Tibial nerve (tissue), 4 donors: ENCODE measurements at regions not wholly inside any gene's neighbourhood (a gene's known extent, or its start where the extent isn't known, plus 50 kb on each side); places are given as distances from the start of the nearest gene placed in this dataset.

Source experiments
- EP300 ChIP-seq, 2 donors: sonication (generic); formaldehyde crosslinking; IDR thresholded peaks; one replicate each; pipeline ENCODE4 v1.6.1; 2017; ENCODE audit warnings: antibody characterized with exemption in 2 of 2, mild to moderate bottlenecking in 1 of 2
- POLR2A ChIP-seq, 2 donors: fragments of 450-650 bp; IDR thresholded peaks; one replicate each; pipeline ENCODE4 v1.6.1; 2017; ENCODE audit warnings: antibody characterized with exemption in 2 of 2, mild to moderate bottlenecking in 2 of 2, moderate library complexity in 2 of 2
- TF ChIP-seq, protein P1 (sequence below), 5 experiments: fragments of 200-600 bp in 3 of 5; fragments of 450-650 bp in 2 of 5; sonication (generic) in 3 of 5; IDR thresholded peaks; one replicate each; pipeline ENCODE4 v1.5.1; 2016 to 2019; ENCODE audit warnings: antibody characterized with exemption in 5 of 5, mild to moderate bottlenecking in 3 of 5, moderate library complexity in 2 of 5

DNA sequence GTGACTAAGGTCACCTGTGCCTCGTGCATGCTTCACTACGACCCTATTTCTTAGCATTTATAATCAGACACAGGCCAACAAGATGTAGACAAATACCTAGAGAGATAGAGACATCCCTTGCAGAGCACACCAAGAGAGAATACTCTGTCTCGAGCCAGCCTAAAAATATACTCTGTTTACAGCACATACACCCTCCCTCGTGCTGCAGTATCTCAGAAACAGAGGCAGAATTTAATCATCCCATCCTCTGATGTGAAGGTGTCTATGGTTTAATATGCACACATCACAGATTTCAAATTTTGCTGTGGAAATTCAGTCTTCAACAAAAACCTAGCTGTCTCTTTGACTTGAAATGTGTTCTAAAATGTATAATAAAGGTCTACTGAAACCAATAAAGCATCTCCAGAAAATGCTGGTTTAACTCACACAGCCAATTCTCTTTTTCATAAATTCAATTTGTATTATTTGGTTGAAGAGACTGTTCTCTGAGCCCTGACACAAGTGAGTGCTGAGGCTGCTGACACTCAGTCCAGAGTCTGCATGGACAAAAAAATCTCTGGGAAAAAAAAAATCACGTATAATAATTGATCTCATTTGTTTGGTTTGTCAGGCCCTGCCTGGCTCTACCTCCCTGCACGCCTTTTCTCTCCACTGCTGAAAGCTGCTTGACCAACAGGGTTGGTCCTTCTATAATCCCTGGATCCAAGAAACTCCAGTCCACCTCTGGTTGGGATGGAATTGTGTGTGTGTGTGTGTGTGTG is 142.0 kb upstream of the FSHR start:
- TF ChIP-seq, protein P1, sequence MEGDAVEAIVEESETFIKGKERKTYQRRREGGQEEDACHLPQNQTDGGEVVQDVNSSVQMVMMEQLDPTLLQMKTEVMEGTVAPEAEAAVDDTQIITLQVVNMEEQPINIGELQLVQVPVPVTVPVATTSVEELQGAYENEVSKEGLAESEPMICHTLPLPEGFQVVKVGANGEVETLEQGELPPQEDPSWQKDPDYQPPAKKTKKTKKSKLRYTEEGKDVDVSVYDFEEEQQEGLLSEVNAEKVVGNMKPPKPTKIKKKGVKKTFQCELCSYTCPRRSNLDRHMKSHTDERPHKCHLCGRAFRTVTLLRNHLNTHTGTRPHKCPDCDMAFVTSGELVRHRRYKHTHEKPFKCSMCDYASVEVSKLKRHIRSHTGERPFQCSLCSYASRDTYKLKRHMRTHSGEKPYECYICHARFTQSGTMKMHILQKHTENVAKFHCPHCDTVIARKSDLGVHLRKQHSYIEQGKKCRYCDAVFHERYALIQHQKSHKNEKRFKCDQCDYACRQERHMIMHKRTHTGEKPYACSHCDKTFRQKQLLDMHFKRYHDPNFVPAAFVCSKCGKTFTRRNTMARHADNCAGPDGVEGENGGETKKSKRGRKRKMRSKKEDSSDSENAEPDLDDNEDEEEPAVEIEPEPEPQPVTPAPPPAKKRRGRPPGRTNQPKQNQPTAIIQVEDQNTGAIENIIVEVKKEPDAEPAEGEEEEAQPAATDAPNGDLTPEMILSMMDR (IDR thresholded peaks at IDR 0.05): no peak
- TF ChIP-seq POLR2A (IDR thresholded peaks at IDR 0.05) (no peak), EP300 (IDR thresholded peaks at IDR 0.05) (no peak)
